Neutrophil (primary cell): ENCODE measurements at regions not wholly inside any gene's neighbourhood (a gene's known extent, or its start where the extent isn't known, plus 50 kb on each side); places are given as distances from the start of the nearest gene placed in this dataset.

Source experiments
- H3K27ac ChIP-seq: fragments of 200-600 bp; sonication (generic); 2 replicates; pipeline ENCODE4 v1.5.1; 2016; ENCODE audit warnings: mild to moderate bottlenecking, moderate library complexity
- H3K27me3 ChIP-seq: fragments of 200-600 bp; sonication (generic); 2 replicates; pipeline ENCODE4 v1.6.0; 2016; ENCODE audit warnings: mild to moderate bottlenecking
- H3K36me3 ChIP-seq: fragments of 200-600 bp; sonication (generic); 2 replicates; pipeline ENCODE4 v1.5.1; 2017
- H3K4me1 ChIP-seq, 2 experiments: fragments of 200-600 bp in 1 of 2; sonication (generic) in 1 of 2; 1 replicate in 1 of 2; 2 replicates in 1 of 2; pipeline versions ENCODE4 v1.5.1 to v1.6.1; 2013 to 2016; ENCODE audit warnings: low read depth in 1 of 2, low read length in 1 of 2, mild to moderate bottlenecking in 1 of 2, moderate library complexity in 1 of 2; ENCODE audit not compliant: control insufficient read depth in 1 of 2, insufficient read depth in 1 of 2
- H3K4me3 ChIP-seq, 2 experiments: fragments of 200-600 bp in 1 of 2; sonication (generic) in 1 of 2; 1 replicate in 1 of 2; 2 replicates in 1 of 2; pipeline ENCODE4 v1.5.1; 2013 to 2016; ENCODE audit warnings: low read depth in 1 of 2, low read length in 1 of 2, mild to moderate bottlenecking in 1 of 2, moderate library complexity in 1 of 2
- H3K9me3 ChIP-seq: fragments of 200-600 bp; sonication (generic); 2 replicates; pipeline ENCODE4 v1.5.1; 2016
- TF ChIP-seq, protein P1 (sequence below): fragments of 200-600 bp; sonication (generic); IDR thresholded peaks from 2 replicates; pipeline ENCODE4 v1.5.1; 2016; ENCODE audit warnings: antibody characterized with exemption

DNA sequence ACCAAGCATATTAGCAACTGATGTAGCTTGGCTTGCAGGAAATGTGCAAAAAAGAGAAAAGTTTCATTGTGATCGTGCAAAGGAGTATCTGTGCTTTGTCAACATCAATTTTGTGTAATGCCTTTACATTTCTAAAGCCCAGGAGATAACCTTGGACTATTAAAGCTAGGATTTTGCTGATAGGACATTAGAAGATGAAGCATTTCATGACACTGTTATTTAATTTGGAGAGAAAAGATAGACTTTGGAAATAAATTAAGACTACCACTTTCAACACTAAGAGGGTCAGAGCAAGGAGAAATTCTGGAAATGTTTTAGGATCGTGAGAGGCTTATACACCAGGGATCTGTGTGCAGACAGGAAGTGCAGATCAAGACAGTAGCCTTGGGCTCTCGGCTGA is 120.6 kb upstream of the MID1 start:
- Histone ChIP-seq H3K9me3 (no peaks in the 10 kb centered on the region), H3K4me1 (no peaks in the 10 kb centered on the region), H3K36me3 (no peaks in the 10 kb centered on the region), H3K4me3 (no peak overlapping the region), H3K27ac (no peak overlapping the region), H3K27me3 (no peaks in the 10 kb centered on the region)
- TF ChIP-seq, protein P1, sequence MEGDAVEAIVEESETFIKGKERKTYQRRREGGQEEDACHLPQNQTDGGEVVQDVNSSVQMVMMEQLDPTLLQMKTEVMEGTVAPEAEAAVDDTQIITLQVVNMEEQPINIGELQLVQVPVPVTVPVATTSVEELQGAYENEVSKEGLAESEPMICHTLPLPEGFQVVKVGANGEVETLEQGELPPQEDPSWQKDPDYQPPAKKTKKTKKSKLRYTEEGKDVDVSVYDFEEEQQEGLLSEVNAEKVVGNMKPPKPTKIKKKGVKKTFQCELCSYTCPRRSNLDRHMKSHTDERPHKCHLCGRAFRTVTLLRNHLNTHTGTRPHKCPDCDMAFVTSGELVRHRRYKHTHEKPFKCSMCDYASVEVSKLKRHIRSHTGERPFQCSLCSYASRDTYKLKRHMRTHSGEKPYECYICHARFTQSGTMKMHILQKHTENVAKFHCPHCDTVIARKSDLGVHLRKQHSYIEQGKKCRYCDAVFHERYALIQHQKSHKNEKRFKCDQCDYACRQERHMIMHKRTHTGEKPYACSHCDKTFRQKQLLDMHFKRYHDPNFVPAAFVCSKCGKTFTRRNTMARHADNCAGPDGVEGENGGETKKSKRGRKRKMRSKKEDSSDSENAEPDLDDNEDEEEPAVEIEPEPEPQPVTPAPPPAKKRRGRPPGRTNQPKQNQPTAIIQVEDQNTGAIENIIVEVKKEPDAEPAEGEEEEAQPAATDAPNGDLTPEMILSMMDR = no peak

DNA sequence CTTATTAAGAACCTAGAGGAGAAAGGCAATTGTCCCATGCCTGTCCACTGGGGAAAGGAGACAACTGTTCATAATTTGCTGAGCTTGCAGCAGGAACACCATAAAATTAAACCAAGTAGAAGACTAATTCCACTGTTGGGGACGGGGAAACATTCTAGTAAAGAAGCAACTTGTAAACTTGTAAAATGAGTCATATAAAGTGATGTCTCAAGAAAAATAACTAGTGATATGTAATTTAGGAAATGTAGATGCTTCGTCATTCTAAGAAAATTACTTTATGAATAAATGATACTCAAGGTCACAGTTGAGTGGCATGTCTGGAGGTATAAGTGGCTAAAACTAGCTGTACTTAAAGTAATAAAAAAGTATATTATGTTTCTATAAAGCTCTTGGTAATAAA is 121.2 kb upstream of the MID1 start:
- Histone ChIP-seq H3K4me3 (no peak overlapping the region), H3K4me1 (no peaks in the 10 kb centered on the region), H3K27me3 (no peaks in the 10 kb centered on the region), H3K36me3 (no peaks in the 10 kb centered on the region), H3K27ac (no peak overlapping the region), H3K9me3 (no peaks in the 10 kb centered on the region)
- TF ChIP-seq, protein P1 = no peak

DNA sequence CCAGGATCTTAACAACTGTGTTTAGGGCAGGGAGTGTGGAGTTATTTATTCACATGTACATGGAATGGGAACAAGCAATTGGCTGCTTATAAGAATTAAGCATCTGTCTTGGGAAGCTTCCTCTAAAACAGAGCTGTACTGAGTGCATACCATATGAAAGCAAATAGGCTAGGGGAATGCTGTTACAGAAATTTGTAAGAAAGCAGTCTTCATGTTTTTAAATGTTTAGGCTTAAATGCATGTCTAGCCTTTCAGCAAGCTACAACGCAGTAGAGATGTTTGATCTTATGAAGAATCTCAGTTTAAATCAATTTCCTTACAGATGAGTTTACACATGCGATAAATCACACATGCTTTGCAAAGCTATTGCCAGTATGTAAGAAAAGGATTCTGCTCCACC is 123.1 kb upstream of the MID1 start:
- no peak overlapping the region for H3K27ac ChIP-seq
- no peaks in the 10 kb centered on the region for H3K9me3 ChIP-seq
- H3K4me1 ChIP-seq = no peaks in the 10 kb centered on the region
- H3K4me3 ChIP-seq = no peak overlapping the region
- H3K27me3 ChIP-seq = no peaks in the 10 kb centered on the region
- H3K36me3 ChIP-seq = no peaks in the 10 kb centered on the region
- TF ChIP-seq, protein P1 = no peak

DNA sequence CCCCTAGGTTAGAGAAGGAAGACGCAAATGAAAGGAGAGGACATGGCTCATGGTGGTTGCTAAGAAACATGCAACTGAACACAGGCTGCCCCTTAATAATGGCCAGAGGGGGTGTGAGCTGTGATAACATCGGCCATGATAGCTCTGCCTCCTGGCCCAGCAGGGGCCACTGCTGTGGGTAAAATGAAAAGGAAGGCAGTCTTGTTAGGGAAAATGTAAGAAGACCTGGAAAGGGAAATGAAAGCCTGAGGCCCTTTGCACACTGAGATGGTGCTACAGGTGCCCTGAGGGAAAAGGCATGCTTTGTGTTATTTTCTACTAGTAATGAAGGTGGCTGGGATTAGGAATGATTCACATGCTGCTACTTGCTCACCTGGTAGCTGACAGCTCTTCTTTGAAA is 123.6 kb upstream of the MID1 start:
- no peaks in the 10 kb centered on the region for H3K4me1 ChIP-seq
- H3K4me3 ChIP-seq = no peak overlapping the region
- H3K27ac ChIP-seq = no peak overlapping the region
- no peaks in the 10 kb centered on the region for H3K27me3 ChIP-seq
- TF ChIP-seq, protein P1 = no peak
- no peaks in the 10 kb centered on the region for H3K36me3 ChIP-seq
- no peaks in the 10 kb centered on the region for H3K9me3 ChIP-seq

DNA sequence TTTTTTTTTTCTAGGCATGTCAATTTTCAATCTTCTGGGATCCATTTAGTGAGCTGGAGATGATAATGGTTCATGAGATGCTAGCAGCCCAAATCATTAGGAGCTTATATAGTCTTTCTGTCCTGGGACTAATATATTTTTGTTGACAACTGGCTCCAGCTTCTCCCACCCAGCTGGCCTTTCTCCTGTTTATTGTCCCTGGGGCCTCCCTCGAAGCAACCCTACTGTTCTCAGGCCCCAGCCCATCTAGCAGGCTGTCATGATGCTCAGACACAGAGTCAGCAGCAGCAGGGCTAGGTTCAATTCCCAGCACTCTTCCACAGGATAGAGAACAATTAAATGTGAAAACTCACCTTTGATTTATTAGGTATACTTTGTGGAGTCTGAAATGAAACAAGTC is 127.6 kb upstream of the MID1 start:
- Histone ChIP-seq H3K9me3 (no peaks in the 10 kb centered on the region), H3K36me3 (no peaks in the 10 kb centered on the region), H3K4me3 (no peak overlapping the region), H3K4me1 (no peaks in the 10 kb centered on the region), H3K27ac (no peak overlapping the region), H3K27me3 (no peaks in the 10 kb centered on the region)
- TF ChIP-seq, protein P1 = no peak

DNA sequence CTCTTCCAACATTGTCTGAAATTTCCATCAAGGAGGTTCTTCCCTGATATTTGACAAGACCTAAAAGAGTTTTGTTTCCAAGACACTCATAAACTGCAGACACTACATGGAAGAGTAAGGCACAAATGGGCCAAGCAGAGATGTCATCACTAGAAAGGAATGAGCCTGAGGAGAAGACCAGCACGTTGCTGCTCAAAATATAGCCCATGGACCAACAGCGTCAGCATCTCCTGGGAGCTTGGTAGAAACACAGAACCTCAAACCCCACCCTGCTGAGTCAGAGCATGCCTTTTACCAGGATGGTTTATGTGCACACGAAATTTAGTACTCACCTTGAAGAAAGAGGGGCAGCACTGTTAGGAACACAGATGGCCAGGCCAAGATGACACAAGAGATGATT is 128.7 kb upstream of the MID1 start:
- Histone ChIP-seq H3K27me3 (no peaks in the 10 kb centered on the region), H3K4me3 (no peak overlapping the region), H3K27ac (no peak overlapping the region), H3K9me3 (no peaks in the 10 kb centered on the region), H3K36me3 (no peaks in the 10 kb centered on the region), H3K4me1 (no peaks in the 10 kb centered on the region)
- TF ChIP-seq, protein P1 = no peak
